ENCODE measurements at regions not wholly inside any gene's neighbourhood (a gene's known extent, or its start where the extent isn't known, plus 50 kb on each side); places are given as distances from the start of the nearest gene placed in this dataset.

DNA sequence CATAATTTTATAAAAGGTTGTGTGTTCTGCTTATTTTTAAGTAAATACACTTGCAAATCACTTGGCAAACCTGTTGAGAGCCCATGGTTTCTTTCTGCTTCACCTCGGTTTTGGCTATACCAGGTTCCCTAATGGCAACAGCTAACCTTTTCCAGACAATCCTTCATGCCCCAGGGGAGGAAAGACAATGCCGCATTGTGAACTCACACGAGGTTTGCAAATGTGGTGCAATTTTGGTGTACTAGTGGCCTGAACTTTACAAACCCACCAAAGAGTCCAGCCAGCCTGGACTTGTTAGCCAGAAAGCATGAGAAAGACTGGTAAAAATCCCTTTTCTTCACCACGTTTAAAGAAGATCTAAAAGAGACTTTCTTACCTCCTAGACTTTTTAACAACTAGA, 84.8 kb upstream of the SOX4 start:
- Histone ChIP-seq H3K27ac (no peak overlapping the region), H3K27me3 (no peaks in the 10 kb centered on the region), H3K4me3 (no peak overlapping the region), H3K9me3 (no peaks in the 10 kb centered on the region), H3K4me1 (no peaks in the 10 kb centered on the region), H3K36me3 (replicated peaks in 1 of 2; ENCODE audit: insufficient read depth in 1 of 2, low read depth in 2 of 2) (no peaks in the 10 kb centered on the region)
- intact Hi-C loops (cut with DNase I), result no loop called here
- TF ChIP-seq, protein P1, sequence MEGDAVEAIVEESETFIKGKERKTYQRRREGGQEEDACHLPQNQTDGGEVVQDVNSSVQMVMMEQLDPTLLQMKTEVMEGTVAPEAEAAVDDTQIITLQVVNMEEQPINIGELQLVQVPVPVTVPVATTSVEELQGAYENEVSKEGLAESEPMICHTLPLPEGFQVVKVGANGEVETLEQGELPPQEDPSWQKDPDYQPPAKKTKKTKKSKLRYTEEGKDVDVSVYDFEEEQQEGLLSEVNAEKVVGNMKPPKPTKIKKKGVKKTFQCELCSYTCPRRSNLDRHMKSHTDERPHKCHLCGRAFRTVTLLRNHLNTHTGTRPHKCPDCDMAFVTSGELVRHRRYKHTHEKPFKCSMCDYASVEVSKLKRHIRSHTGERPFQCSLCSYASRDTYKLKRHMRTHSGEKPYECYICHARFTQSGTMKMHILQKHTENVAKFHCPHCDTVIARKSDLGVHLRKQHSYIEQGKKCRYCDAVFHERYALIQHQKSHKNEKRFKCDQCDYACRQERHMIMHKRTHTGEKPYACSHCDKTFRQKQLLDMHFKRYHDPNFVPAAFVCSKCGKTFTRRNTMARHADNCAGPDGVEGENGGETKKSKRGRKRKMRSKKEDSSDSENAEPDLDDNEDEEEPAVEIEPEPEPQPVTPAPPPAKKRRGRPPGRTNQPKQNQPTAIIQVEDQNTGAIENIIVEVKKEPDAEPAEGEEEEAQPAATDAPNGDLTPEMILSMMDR (IDR thresholded peaks at IDR 0.05), result no peak
- TF ChIP-seq POLR2A (IDR thresholded peaks at IDR 0.05), result no peak
- no peak for DNase-seq
- ATAC-seq, result no peak
- 82 to 92% methylated on average over 4 of the region's 4 CpGs for WGBS, 2 donors

GRCh38 chr6:21511891-21512550, 81.5 kb upstream of the SOX4 start:
- ATAC-seq (no peak), DNase-seq (no peak)
- Histone ChIP-seq H3K4me3 (no peak overlapping the region), H3K36me3 (replicated peaks in 1 of 2; ENCODE audit: insufficient read depth in 1 of 2, low read depth in 2 of 2) (no peaks in the 10 kb centered on the region), H3K9me3 (no peaks in the 10 kb centered on the region), H3K27ac (no peak overlapping the region), H3K27me3 (no peaks in the 10 kb centered on the region), H3K4me1 (no peaks in the 10 kb centered on the region)
- intact Hi-C loops (cut with DNase I), result no loop called here
- no peak for TF ChIP-seq POLR2A (IDR thresholded peaks at IDR 0.05)
- TF ChIP-seq, protein P1 (IDR thresholded peaks at IDR 0.05), result no peak
- 90 to 92% methylated on average over 6 of the region's 6 CpGs for WGBS, 2 donors

DNA sequence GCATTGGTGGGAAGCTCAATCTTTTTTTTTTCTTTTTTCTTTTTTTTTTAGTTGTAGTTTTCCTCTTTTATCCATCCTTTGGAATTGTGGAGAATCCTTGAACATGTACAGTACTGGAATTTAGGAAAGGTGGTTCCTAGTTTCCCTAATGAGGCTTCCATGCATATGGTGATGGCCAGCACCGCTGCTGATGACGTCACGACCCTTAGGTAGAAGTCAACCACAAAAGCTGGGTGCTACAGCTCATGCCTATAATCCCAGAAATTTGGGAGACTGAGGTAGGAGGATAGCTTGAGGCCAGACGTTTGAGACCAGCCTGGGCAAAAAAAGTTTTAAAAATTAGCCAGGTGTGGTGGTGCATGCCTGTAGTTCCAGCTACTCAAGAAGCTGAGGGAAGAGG, 79.3 kb upstream of the SOX4 start:
- no peak for ATAC-seq
- H3K36me3 ChIP-seq (replicated peaks in 1 of 2; ENCODE audit: insufficient read depth in 1 of 2, low read depth in 2 of 2), result no peaks in the 10 kb centered on the region
- H3K4me1 ChIP-seq, result no peaks in the 10 kb centered on the region
- 66 to 90% methylated on average over 4 of the region's 4 CpGs for WGBS, 2 donors
- no peak overlapping the region for H3K27ac ChIP-seq
- no peaks in the 10 kb centered on the region for H3K9me3 ChIP-seq
- DNase-seq, result no peak
- H3K4me3 ChIP-seq, result no peak overlapping the region
- TF ChIP-seq POLR2A (IDR thresholded peaks at IDR 0.05), result no peak
- TF ChIP-seq, protein P1 (IDR thresholded peaks at IDR 0.05), result no peak
- intact Hi-C loops (cut with DNase I), result no loop called here
- no peaks in the 10 kb centered on the region for H3K27me3 ChIP-seq

DNA sequence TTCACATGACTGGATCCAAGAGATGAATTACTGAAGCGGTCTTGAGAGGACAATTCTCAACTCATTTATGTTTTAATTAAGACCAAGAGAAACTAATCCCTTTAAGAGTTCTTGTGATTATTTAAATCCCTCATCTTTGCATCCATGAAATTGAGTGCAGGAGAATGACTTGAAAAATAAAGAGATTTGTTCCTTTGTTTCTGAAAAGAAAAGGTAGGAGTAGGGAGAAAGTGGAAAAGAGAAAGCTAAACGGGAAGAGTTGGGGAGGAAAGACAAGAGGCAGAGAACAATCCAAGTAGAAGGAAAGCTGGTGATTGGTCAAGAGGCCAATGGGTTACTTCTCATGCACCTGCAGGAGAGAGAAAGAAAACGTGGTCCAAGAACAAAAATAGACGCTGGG, 75.2 kb upstream of the SOX4 start:
- Histone ChIP-seq H3K9me3 (no peaks in the 10 kb centered on the region), H3K27me3 (no peaks in the 10 kb centered on the region), H3K27ac (no peak overlapping the region), H3K4me3 (no peak overlapping the region), H3K4me1 (no peaks in the 10 kb centered on the region), H3K36me3 (replicated peaks in 1 of 2; ENCODE audit: insufficient read depth in 1 of 2, low read depth in 2 of 2) (no peaks in the 10 kb centered on the region)
- ATAC-seq, result no peak
- no peak for DNase-seq
- 61 to 73% methylated on average over 4 of the region's 4 CpGs for WGBS, 2 donors
- intact Hi-C loops (cut with DNase I), result no loop called here
- no peak for TF ChIP-seq POLR2A (IDR thresholded peaks at IDR 0.05)
- TF ChIP-seq, protein P1 (IDR thresholded peaks at IDR 0.05), result no peak

DNA sequence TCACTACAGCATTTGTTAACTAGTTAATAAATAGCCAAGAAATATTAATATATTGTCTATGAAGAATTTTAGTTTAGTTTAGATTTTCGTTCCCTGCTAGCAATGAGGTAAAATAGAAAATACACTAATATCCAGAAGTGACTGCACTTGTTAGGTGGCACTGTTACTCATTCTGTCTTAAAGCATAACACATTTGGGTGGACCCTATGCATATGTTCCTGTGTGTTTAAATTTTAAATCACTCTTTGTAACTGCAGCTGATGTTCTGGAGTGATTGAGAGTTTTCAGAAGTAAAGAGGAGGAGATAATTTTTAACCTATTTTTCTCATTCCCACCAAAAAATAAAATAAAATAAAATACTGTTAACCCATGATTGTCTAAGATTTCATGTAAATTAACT, 73.9 kb upstream of the SOX4 start:
- intact Hi-C loops (cut with DNase I), result no loop called here
- WGBS, 2 donors, result 70 to 81% methylated on average over 1 of the region's 1 CpG
- Histone ChIP-seq H3K4me3 (no peak overlapping the region), H3K27ac (no peak overlapping the region), H3K27me3 (no peaks in the 10 kb centered on the region), H3K4me1 (no peaks in the 10 kb centered on the region), H3K36me3 (replicated peaks in 1 of 2; ENCODE audit: insufficient read depth in 1 of 2, low read depth in 2 of 2) (no peaks in the 10 kb centered on the region), H3K9me3 (no peaks in the 10 kb centered on the region)
- ATAC-seq (no peak), DNase-seq (no peak)
- TF ChIP-seq POLR2A (IDR thresholded peaks at IDR 0.05), result no peak
- TF ChIP-seq, protein P1 (IDR thresholded peaks at IDR 0.05), result no peak

All from body of pancreas (tissue), 4 donors.